Hepatocyte (in vitro differentiated cells): ENCODE measurements at regions not wholly inside any gene's neighbourhood (a gene's known extent, or its start where the extent isn't known, plus 50 kb on each side); places are given as distances from the start of the nearest gene placed in this dataset.

Experiments
- EZH2 ChIP-seq: fragments of 200-600 bp; sonication (generic); IDR thresholded peaks from 2 replicates; pipeline ENCODE4 v1.6.1; 2016; ENCODE audit warnings: antibody characterized with exemption, mild to moderate bottlenecking, borderline replicate concordance
- EZH2phosphoT487 ChIP-seq: fragments of 200-600 bp; sonication (generic); IDR thresholded peaks from one replicate; pipeline ENCODE4 v1.6.1; 2018; ENCODE audit warnings: antibody characterized with exemption, mild to moderate bottlenecking, low read depth, moderate library complexity; ENCODE audit not compliant: unreplicated experiment, severe bottlenecking
- TF ChIP-seq, protein P1 (sequence below): fragments of 200-600 bp; sonication (generic); IDR thresholded peaks from 2 replicates; pipeline ENCODE4 v1.5.1; 2016; ENCODE audit warnings: antibody characterized with exemption, mild to moderate bottlenecking; ENCODE audit not compliant: poor library complexity

DNA sequence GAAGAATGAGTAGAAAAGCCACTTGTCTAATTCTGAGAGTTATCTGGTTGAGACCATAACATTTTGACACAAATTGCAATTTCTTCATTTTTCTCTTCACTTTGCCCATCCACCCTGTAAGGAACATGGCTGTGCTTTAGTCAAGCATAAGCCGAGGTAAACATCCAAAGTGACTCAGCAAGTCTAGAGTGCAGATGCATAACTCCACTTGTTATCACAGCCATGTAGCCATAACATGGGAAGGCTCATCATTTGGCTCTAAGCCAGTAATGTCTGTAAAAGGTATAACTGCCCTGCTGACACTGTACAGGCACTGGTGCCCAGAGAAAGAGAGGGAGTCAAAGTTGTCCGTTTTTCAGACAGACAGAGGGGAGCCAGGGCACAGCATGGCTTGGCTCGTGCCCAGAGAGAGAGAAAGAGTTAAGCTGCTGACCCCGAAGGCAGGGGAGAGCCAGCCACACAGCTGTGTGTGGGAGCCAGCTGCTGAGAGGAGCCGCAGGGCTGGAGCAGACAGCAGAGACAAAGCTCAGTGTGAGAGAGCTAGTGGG, 76.9 kb upstream of the EXOC1L start:
- TF ChIP-seq, protein P1, sequence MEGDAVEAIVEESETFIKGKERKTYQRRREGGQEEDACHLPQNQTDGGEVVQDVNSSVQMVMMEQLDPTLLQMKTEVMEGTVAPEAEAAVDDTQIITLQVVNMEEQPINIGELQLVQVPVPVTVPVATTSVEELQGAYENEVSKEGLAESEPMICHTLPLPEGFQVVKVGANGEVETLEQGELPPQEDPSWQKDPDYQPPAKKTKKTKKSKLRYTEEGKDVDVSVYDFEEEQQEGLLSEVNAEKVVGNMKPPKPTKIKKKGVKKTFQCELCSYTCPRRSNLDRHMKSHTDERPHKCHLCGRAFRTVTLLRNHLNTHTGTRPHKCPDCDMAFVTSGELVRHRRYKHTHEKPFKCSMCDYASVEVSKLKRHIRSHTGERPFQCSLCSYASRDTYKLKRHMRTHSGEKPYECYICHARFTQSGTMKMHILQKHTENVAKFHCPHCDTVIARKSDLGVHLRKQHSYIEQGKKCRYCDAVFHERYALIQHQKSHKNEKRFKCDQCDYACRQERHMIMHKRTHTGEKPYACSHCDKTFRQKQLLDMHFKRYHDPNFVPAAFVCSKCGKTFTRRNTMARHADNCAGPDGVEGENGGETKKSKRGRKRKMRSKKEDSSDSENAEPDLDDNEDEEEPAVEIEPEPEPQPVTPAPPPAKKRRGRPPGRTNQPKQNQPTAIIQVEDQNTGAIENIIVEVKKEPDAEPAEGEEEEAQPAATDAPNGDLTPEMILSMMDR = no peak
- no peak for TF ChIP-seq EZH2
- no peak for TF ChIP-seq EZH2phosphoT487
